Central memory CD8-positive, alpha-beta T cell (primary cell): ENCODE measurements at regions not wholly inside any gene's neighbourhood (a gene's known extent, or its start where the extent isn't known, plus 50 kb on each side); places are given as distances from the start of the nearest gene placed in this dataset.
"Not testable (repeated sequence)": the region's sequence is repeated elsewhere in the genome, so short reads cannot be mapped to it uniquely, and the experiment has no call there.

Experiments used
- ATAC-seq: fragments of 150-1000 bp; cut with Tn5 transposase; replicated peaks from 2 replicates; pipeline ENCODE4 v1.10.0; 2022; ENCODE audit warnings: mild to moderate bottlenecking, moderate FRiP score, moderate number of reproducible peaks; ENCODE audit not compliant: poor library complexity, severe bottlenecking; ENCODE audit errors: extremely low read depth
- DNase-seq, 2 donors: peaks; one replicate each; pipeline ENCODE4 v3.0.0; 2021; ENCODE audit warnings: low spot score in 2 of 2
- H3K27ac Mint-ChIP-seq: one replicate; pipeline ENCODE4 v1.8.0; 2022; ENCODE audit warnings: low read depth, mild to moderate bottlenecking, moderate library complexity, mixed read lengths
- H3K27me3 Mint-ChIP-seq: one replicate; pipeline ENCODE4 v1.8.0; 2022; ENCODE audit warnings: mixed read lengths
- H3K36me3 Mint-ChIP-seq: one replicate; pipeline ENCODE4 v1.8.0; 2022; ENCODE audit warnings: mild to moderate bottlenecking, moderate library complexity, mixed read lengths; ENCODE audit not compliant: insufficient read depth
- H3K4me1 Mint-ChIP-seq: one replicate; pipeline ENCODE4 v1.8.0; 2022; ENCODE audit warnings: mixed read lengths
- H3K4me3 Mint-ChIP-seq: one replicate; pipeline ENCODE4 v1.8.0; 2022; ENCODE audit warnings: mild to moderate bottlenecking, moderate library complexity, mixed read lengths
- H3K9me3 Mint-ChIP-seq: one replicate; pipeline ENCODE4 v1.8.0; 2022; ENCODE audit warnings: mixed read lengths

DNA sequence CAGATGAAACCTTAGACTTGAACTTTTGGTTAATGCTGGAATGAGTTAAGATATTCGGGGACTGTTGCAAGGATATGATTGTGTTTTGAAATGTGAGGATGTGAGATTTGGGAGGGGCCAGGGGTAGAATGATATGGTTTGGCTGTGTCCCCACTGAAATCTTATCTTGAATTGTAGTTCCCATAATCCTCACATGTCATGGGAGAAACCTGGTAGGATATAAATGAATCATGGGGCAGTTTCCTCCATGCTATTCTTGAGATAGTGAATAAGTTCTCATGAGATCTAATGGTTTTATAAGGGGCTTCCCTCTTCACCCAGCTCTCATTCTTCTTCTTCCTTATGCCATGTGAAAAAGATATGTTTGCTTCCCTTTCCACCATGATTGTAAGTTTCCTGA, 158.0 kb downstream of the MREG start:
- H3K4me1 Mint-ChIP-seq, ATAC-seq, H3K27ac Mint-ChIP-seq, DNase-seq, H3K9me3 Mint-ChIP-seq, H3K36me3 Mint-ChIP-seq, H3K4me3 Mint-ChIP-seq: not testable (repeated sequence)
- H3K27me3 Mint-ChIP-seq, result peaks cover 24% of the 10 kb centered on the region

DNA sequence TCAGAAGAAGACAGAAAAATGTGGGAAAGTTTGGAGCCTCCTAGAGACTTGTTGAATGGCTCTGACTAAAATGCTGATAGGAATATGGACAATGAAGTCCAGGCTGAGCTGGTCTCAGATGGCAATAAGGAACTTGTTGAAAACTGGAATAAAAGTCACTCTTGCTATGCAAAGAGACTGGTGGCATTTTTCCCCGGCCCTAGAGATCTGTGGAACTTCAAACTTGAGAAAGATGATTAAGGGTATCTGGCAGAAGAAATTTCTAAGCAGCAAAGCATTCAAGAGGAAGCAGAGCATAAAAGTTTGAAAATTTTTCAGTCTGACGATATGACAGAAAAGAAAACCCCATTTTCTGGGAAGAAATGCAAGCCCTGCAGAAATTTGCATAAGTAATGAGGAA, 159.3 kb downstream of the MREG start:
- no peaks in the 10 kb centered on the region for H3K4me1 Mint-ChIP-seq
- H3K27me3 Mint-ChIP-seq, result peaks cover 21% of the 10 kb centered on the region

DNA sequence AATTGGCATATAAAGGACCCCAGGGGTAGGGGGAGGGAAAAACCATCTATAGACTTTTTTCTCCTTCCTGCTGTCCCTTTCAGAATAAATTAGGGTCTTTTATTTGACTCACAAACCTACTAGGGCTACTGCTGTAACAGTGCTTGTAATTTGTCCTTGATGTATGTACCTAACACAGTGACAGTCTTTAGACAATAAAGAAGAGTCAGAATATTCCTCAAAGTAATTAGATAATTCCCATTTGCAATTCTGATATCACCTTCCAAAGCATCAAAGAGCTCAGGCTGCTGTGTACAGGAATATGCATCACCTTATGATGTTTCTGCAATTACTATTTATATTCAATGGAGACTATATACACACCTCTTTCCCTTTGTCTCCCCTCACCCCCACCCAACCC, 161.7 kb downstream of the MREG start:
- H3K36me3 Mint-ChIP-seq, result no peaks in the 10 kb centered on the region
- no peak overlapping the region for H3K27ac Mint-ChIP-seq
- H3K27me3 Mint-ChIP-seq, result peaks cover 23% of the 10 kb centered on the region
- no peaks in the 10 kb centered on the region for H3K9me3 Mint-ChIP-seq
- no peaks in the 10 kb centered on the region for H3K4me1 Mint-ChIP-seq
- no peak overlapping the region for H3K4me3 Mint-ChIP-seq
- ATAC-seq, result no peak
- no peak for DNase-seq

More for the DNA sequence above, 159.3 kb downstream of the MREG start:
- no peaks in the 10 kb centered on the region for H3K9me3 Mint-ChIP-seq
- no peak for ATAC-seq
- H3K36me3 Mint-ChIP-seq, result no peaks in the 10 kb centered on the region
- no peak overlapping the region for H3K27ac Mint-ChIP-seq
- DNase-seq, result no peak
- H3K4me3 Mint-ChIP-seq, result no peak overlapping the region

DNA sequence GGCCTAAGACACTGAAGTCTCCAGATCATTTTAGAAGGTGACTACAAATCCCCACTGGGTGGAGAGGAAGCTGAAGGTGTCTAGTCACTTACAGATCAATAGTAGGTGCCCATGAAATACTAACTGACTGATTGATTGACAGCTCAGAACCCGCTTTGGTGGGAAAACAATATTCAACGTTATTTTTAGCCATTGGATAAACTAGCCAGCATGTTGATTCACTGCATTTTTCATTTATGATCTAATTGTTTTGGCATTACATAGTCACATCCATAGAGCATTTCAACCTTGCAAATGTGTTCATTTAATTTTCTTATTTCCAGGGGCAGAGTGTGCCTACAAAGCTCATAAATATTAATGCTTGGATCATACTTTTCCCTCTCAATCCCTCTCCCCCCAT, 162.3 kb downstream of the MREG start:
- ATAC-seq (no peak), DNase-seq (no peak)
- H3K4me1 Mint-ChIP-seq, result no peaks in the 10 kb centered on the region
- H3K27me3 Mint-ChIP-seq, result peaks cover 20% of the 10 kb centered on the region
- no peak overlapping the region for H3K27ac Mint-ChIP-seq
- no peaks in the 10 kb centered on the region for H3K36me3 Mint-ChIP-seq
- no peak overlapping the region for H3K4me3 Mint-ChIP-seq
- no peaks in the 10 kb centered on the region for H3K9me3 Mint-ChIP-seq

DNA sequence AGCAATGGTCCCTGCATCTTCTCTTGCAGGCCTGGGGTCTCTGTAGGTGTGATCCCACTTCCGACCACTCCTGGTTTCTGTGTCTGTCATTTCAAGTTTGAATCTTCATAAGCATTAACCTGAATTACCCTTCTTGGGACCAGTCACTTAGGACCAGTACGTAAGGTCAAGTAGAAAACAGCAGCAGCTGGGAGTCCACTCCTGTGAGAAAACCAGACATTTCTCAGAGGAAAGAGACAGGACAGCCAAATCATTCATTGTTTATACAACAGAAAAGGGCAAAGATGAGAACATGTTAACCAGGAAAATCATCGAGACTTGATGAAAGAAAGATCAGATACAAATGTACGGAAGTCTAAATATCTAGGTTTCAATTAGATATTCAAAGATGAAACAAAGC, 163.0 kb downstream of the MREG start:
- H3K9me3 Mint-ChIP-seq, result no peaks in the 10 kb centered on the region
- no peaks in the 10 kb centered on the region for H3K36me3 Mint-ChIP-seq
- no peak overlapping the region for H3K4me3 Mint-ChIP-seq
- H3K4me1 Mint-ChIP-seq, result no peaks in the 10 kb centered on the region
- no peak overlapping the region for H3K27ac Mint-ChIP-seq
- peaks cover 20% of the 10 kb centered on the region for H3K27me3 Mint-ChIP-seq
- ATAC-seq (no peak), DNase-seq (no peak)

DNA sequence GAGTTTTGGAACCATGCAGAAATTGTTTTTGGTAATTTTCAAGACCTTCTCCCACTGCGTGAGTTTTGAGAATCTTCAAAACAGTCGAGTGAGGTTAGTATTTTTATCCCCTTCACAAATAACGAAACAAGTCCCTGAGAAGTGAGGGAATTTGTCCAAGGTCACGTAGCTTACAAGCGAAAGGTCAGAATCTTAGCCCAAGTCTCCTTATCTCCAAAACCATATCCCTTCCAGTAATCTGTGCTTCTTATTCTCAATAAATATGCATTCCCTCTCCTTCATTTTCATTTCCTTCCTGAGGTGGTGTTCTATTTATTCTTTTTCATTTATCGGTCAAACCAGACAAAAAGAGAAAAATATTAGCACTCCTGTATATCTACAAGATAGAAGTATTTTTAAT, 163.6 kb downstream of the MREG start:
- DNase-seq (no peak), ATAC-seq (no peak)
- no peaks in the 10 kb centered on the region for H3K9me3 Mint-ChIP-seq
- no peak overlapping the region for H3K27ac Mint-ChIP-seq
- H3K4me1 Mint-ChIP-seq, result no peaks in the 10 kb centered on the region
- no peaks in the 10 kb centered on the region for H3K36me3 Mint-ChIP-seq
- H3K4me3 Mint-ChIP-seq, result no peak overlapping the region
- peaks cover 20% of the 10 kb centered on the region for H3K27me3 Mint-ChIP-seq

DNA sequence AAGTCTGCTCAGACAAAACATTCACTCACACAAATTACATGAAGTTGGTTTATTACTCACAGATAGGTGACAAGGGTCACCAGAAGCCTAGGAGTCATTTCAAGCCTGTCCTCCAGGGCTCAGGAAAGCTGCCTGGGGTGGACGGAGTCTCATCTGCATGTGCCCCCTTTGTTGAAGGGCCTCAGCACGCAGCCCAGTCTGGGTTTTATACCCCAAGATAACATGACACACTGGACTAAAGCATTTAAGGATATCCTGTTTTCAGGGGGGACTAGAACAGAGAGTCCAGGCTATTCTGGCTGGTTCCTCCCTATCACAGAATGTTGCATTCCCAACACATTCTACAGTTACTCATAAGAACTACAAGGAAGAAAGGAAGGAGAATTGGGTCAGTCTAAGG, 164.7 kb downstream of the MREG start:
- no peak for ATAC-seq
- no peak for DNase-seq
- Mint-ChIP-seq H3K36me3 (no peaks in the 10 kb centered on the region), H3K4me1 (no peaks in the 10 kb centered on the region), H3K27ac (no peak overlapping the region), H3K27me3 (peaks cover 20% of the 10 kb centered on the region), H3K4me3 (no peak overlapping the region), H3K9me3 (no peaks in the 10 kb centered on the region)

DNA sequence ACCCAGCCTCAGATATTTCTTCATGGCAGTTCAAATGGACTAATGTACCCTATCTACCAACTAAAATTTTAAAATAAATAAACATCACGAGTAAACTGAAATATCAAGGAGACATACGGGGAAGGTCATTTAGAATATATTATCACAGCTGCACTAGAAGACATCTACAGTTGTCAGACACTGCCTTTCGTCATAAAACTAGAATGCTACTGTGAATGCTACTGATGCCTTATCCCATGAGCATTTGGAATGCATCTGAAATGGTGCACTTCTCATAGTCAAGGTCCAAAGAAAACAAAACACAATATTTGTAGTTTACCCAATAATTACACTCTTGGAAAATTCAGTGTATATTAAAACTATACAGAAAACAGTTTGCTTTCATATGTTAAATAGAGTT, 165.2 kb downstream of the MREG start:
- no peak overlapping the region for H3K4me3 Mint-ChIP-seq
- no peaks in the 10 kb centered on the region for H3K9me3 Mint-ChIP-seq
- ATAC-seq, result no peak
- peaks cover 20% of the 10 kb centered on the region for H3K27me3 Mint-ChIP-seq
- H3K27ac Mint-ChIP-seq, result no peak overlapping the region
- H3K4me1 Mint-ChIP-seq, result no peaks in the 10 kb centered on the region
- no peak for DNase-seq
- no peaks in the 10 kb centered on the region for H3K36me3 Mint-ChIP-seq

DNA sequence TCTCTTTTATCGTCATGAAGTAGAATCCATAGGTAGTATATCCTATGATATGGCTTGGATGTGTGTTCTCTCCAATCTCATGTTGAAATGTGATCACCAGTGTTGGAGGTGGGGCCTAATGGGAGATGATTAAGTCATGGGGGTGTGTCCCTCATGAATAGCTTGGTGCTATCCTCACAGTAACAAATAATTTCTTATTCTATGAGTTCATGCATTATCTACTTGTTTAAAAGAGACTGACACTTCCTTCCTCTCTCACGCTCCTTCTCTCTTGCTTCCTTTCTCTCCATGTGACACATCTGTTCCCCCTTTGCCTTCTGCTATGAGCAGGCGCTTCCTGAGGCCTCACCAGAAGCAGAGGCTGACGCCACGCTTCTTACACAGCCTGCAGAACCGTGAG, 165.6 kb downstream of the MREG start:
- peaks cover 20% of the 10 kb centered on the region for H3K27me3 Mint-ChIP-seq
- H3K9me3 Mint-ChIP-seq, result no peaks in the 10 kb centered on the region
- H3K36me3 Mint-ChIP-seq, result no peaks in the 10 kb centered on the region
- no peak for ATAC-seq
- no peak overlapping the region for H3K4me3 Mint-ChIP-seq
- H3K27ac Mint-ChIP-seq, result no peak overlapping the region
- H3K4me1 Mint-ChIP-seq, result no peaks in the 10 kb centered on the region
- DNase-seq, result no peak

DNA sequence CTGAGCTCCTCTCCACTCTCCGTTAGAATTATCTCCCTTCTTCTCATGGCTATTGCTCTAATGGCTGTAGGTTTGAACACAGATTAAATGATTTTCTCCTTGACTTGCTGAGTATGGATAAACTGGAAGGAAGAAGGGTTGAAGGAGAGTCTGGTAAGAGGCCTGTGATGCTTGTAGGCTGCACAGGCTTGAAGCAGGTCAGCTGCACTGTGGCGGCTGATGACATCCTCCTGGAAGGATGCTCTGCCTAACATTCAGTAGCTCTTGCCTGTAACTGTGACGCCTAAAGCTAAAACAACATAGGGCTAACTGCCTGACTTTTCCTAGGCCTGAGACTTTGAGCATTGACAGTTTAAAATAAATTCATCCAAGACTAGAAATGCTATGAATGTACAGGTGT, 166.3 kb downstream of the MREG start:
- DNase-seq, result no peak
- H3K4me1 Mint-ChIP-seq, result no peaks in the 10 kb centered on the region
- H3K9me3 Mint-ChIP-seq, result no peaks in the 10 kb centered on the region
- H3K27ac Mint-ChIP-seq, result no peak overlapping the region
- H3K36me3 Mint-ChIP-seq, result no peaks in the 10 kb centered on the region
- H3K4me3 Mint-ChIP-seq, result no peak overlapping the region
- no peak for ATAC-seq
- H3K27me3 Mint-ChIP-seq, result peaks cover 20% of the 10 kb centered on the region

DNA sequence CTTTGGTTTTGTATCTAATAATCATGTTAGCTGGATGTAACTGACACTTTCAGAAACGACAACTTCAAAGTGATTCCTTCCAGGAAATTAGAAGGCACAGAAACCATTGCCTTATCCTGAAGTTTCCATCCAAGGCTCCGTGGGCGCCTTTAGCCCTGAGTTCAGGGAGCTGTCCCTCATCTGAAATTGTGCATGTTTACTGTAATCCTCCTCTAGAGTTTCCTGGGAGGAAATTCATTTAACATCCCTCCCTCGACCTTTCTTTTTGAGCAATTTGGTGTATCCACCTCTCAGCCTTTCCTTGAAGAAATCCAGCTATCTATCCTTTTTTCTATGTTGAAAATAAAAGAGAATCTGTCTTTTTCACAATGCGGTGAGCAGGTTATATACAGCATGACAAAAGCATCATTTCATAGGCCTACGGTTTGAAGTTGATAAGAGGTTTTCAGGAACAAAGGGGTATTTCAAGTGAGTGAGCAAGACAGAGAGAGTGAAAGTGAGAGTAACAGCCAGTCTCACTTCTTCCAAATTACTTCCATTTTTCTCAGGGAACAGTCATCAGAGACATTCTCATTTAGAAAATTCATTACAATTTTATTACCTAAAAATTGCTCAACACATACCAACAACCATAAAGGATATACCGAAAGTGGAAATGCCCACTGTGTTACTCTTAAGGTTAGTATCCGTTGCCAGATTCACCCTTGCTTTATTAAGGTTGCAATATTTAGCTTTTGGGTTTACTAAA, 167.3 kb downstream of the MREG start:
- ATAC-seq, result no peak
- Mint-ChIP-seq H3K27ac (no peak overlapping the region), H3K4me1 (no peaks in the 10 kb centered on the region), H3K27me3 (peaks cover 20% of the 10 kb centered on the region), H3K4me3 (no peak overlapping the region), H3K9me3 (no peaks in the 10 kb centered on the region), H3K36me3 (no peaks in the 10 kb centered on the region)
- DNase-seq, result no peak

DNA sequence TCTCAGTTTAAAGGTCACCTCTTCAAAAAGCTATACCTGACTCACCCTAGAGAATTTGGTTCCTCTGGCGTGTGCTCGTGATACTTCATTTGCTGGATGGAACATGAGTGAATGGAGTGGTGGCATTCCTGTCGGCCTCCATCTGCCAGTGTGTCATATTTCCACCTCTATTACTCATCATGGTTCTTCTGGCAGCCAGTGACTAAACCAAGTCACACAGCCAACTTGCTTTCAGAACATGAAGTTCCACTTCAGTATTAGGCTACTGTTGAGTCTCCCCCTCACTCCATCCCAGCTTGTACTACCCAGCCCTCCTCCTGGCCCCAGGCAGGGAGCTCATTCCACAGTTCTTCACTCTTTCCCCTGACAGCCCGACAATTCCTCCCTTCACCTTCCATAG, 169.8 kb downstream of the MREG start:
- ATAC-seq, result no peak
- Mint-ChIP-seq H3K27me3 (peaks cover 18% of the 10 kb centered on the region), H3K36me3 (no peaks in the 10 kb centered on the region), H3K4me1 (no peaks in the 10 kb centered on the region), H3K4me3 (no peak overlapping the region), H3K27ac (no peak overlapping the region), H3K9me3 (no peaks in the 10 kb centered on the region)
- no peak for DNase-seq

DNA sequence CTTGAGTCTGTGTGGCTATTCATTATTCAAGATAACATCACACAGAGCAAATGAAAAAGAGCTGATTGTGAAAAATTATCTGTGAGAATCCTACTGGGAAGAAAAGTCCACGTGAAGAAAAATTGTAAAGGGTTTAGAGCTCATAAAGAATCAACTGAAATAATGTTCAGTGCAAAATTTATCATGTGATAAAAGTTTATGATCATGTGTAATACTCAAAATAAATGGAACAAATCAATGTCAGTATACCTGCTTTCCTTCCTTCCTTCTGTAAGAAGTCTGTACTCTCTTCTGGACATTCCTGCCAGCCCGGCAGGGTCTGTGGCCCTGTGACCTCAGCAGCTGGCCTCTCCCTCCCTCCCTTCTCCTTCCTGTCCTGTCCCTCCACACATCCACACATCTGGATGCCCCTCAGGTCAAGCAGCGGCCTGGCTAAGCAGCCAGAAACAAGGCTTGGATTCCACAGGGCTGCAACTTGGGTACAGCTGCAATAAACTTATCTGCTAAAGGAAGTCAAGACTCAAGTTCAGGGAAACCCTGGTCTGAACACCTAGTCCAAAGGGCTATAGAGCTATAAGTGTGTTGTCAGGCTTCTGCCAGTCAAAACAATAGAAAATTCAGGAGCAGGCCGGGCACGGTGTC, 172.1 kb downstream of the MREG start:
- no peak for DNase-seq
- ATAC-seq, result no peak
- Mint-ChIP-seq H3K36me3 (no peaks in the 10 kb centered on the region), H3K27me3 (peaks cover 34% of the 10 kb centered on the region), H3K9me3 (no peaks in the 10 kb centered on the region), H3K4me3 (no peak overlapping the region), H3K4me1 (no peaks in the 10 kb centered on the region), H3K27ac (no peak overlapping the region)
